IMR-90 (cell line): ENCODE measurements at regions not wholly inside any gene's neighbourhood (a gene's known extent, or its start where the extent isn't known, plus 50 kb on each side); places are given as distances from the start of the nearest gene placed in this dataset.

ENCODE experiments used
- ATAC-seq: fragments of 200-7000 bp; cut with Tn5 transposase; 2 replicates; pipeline ENCODE4 v1.9.1; 2020; ENCODE audit warnings: low read depth, mild to moderate bottlenecking, moderate library complexity
- BruUV-seq: library from RNA; stranded (reverse); fragments of 400-500 nt; replicated peaks from 2 replicates; lab custom pipeline; 2021; lab: Mats Ljungman, UMichigan
- CTCF ChIA-PET: fragments of 300-600 bp; formaldehyde crosslinking; extraction: SDS; loops from one replicate; lab custom pipeline; 2021; ENCODE audit warnings: antibody characterized with exemption; lab: Yijun Ruan, JAX
- POLR2A ChIA-PET: fragments of 300-600 bp; sonication (Branson Sonifier 250); formaldehyde crosslinking; loops from one replicate; lab custom pipeline; 2022; ENCODE audit warnings: antibody characterized with exemption; ENCODE audit not compliant: unreplicated experiment; lab: Charles Lee
- DNase-seq: peaks from one replicate; pipeline ENCODE4 v3.0.0; 2013
- H2AFZ ChIP-seq: replicated peaks from 2 replicates; pipeline ENCODE3; 2013; ENCODE audit warnings: low read length, mild to moderate bottlenecking; ENCODE audit not compliant: poor library complexity
- H2AK5ac ChIP-seq: 2 replicates; pipeline ENCODE4 v1.6.1; 2013; ENCODE audit warnings: low read depth, low read length, inconsistent platforms
- H2AK9ac ChIP-seq: replicated peaks from 2 replicates; pipeline ENCODE3; 2013; ENCODE audit warnings: mild to moderate bottlenecking, low read depth, low read length, moderate library complexity; ENCODE audit not compliant: poor library complexity
- H2BK120ac ChIP-seq: 2 replicates; pipeline ENCODE4 v1.6.1; 2013; ENCODE audit warnings: low read depth, low read length, inconsistent platforms
- H2BK15ac ChIP-seq: 3 replicates; pipeline ENCODE4 v1.6.1; 2013; ENCODE audit warnings: low read depth, low read length, inconsistent platforms
- H2BK20ac ChIP-seq: 2 replicates; pipeline ENCODE4 v1.6.1; 2013; ENCODE audit warnings: low read depth, mild to moderate bottlenecking, inconsistent platforms, low read length, moderate library complexity
- H2BK5ac ChIP-seq: 2 replicates; pipeline ENCODE4 v1.6.1; 2013; ENCODE audit warnings: mild to moderate bottlenecking, low read depth, low read length, inconsistent platforms; ENCODE audit not compliant: poor library complexity, severe bottlenecking
- H3K14ac ChIP-seq: replicated peaks from 2 replicates; pipeline ENCODE4 v1.6.1; 2013; ENCODE audit warnings: low read depth, low read length, inconsistent platforms
- H3K18ac ChIP-seq: 2 replicates; pipeline ENCODE4 v1.6.1; 2013; ENCODE audit warnings: low read depth, low read length, control low read depth
- H3K23ac ChIP-seq: 2 replicates; pipeline ENCODE4 v1.6.1; 2013; ENCODE audit warnings: low read depth, low read length, inconsistent platforms
- H3K27ac ChIP-seq: 2 replicates; pipeline ENCODE4 v1.5.1; 2013; ENCODE audit warnings: mild to moderate bottlenecking, control low read depth, low read length; ENCODE audit not compliant: insufficient read depth
- H3K27me3 ChIP-seq: 2 replicates; pipeline ENCODE4 v1.6.1; 2013; ENCODE audit warnings: low read length; ENCODE audit not compliant: control insufficient read depth, insufficient read depth
- H3K36me3 ChIP-seq: 2 replicates; pipeline ENCODE4 v1.6.1; 2013; ENCODE audit warnings: low read length, mixed read lengths; ENCODE audit not compliant: control insufficient read depth, insufficient read depth
- H3K4ac ChIP-seq: 2 replicates; pipeline ENCODE4 v1.6.1; 2013; ENCODE audit warnings: low read depth, low read length, inconsistent platforms
- H3K4me1 ChIP-seq: 2 replicates; pipeline ENCODE4 v1.6.1; 2013; ENCODE audit warnings: low read length, mixed read lengths; ENCODE audit not compliant: control insufficient read depth, insufficient read depth
- H3K4me2 ChIP-seq: 2 replicates; pipeline ENCODE4 v1.6.1; 2013; ENCODE audit warnings: low read depth, mild to moderate bottlenecking, control low read depth, low read length, moderate library complexity
- H3K4me3 ChIP-seq: 2 replicates; pipeline ENCODE4 v1.5.1; 2013; ENCODE audit warnings: low read depth, mild to moderate bottlenecking, control low read depth, low read length, moderate library complexity; ENCODE audit not compliant: insufficient read depth
- H3K56ac ChIP-seq: 2 replicates; pipeline ENCODE4 v1.6.1; 2013; ENCODE audit warnings: low read length, inconsistent platforms; ENCODE audit not compliant: insufficient read depth; ENCODE audit errors: extremely low read depth
- H3K79me1 ChIP-seq, 2 experiments: 2 replicates each; pipeline ENCODE4 v1.6.1; 2013; ENCODE audit warnings: low read length in 2 of 2, inconsistent platforms in 1 of 2, low read depth in 1 of 2
- H3K9ac ChIP-seq: 2 replicates; pipeline ENCODE4 v1.6.1; 2013; ENCODE audit warnings: low read depth, low read length, control low read depth
- H3K9me1 ChIP-seq: 2 replicates; pipeline ENCODE4 v1.6.1; 2013; ENCODE audit warnings: low read length, inconsistent platforms; ENCODE audit not compliant: insufficient read depth
- H3K9me3 ChIP-seq: 2 replicates; pipeline ENCODE4 v1.6.1; 2013; ENCODE audit warnings: low read length; ENCODE audit not compliant: control insufficient read depth, insufficient read depth
- H4K20me1 ChIP-seq: 2 replicates; pipeline ENCODE4 v1.6.1; 2013; ENCODE audit warnings: low read length, inconsistent platforms; ENCODE audit not compliant: insufficient read depth
- H4K5ac ChIP-seq: 2 replicates; pipeline ENCODE4 v1.6.1; 2013; ENCODE audit warnings: mild to moderate bottlenecking, low read depth, low read length, control low read depth
- H4K8ac ChIP-seq, 2 experiments: 2 replicates each; pipeline ENCODE4 v1.6.1; 2013; ENCODE audit warnings: low read depth in 2 of 2, low read length in 2 of 2, control low read depth in 1 of 2, inconsistent platforms in 1 of 2
- H4K91ac ChIP-seq: 2 replicates; pipeline ENCODE4 v1.6.1; 2013; ENCODE audit warnings: low read depth, low read length, inconsistent platforms; ENCODE audit not compliant: insufficient read depth
- dilution Hi-C: fragments of 300-500 bp; cut with HindIII; formaldehyde crosslinking; loops from one replicate; pipeline ENCODE4 v1.14.3; 2018; ENCODE audit warnings: low sequenced_read_pairs; ENCODE audit not compliant: unreplicated experiment
- in situ Hi-C: fragments of 300-500 bp; cut with MboI; formaldehyde crosslinking; loops from 3 replicates; pipeline ENCODE4 v1.14.3; 2019; ENCODE audit warnings: low sequenced_read_pairs, inconsistent platforms, mixed read lengths
- intact Hi-C: fragments of 100-400 bp; cut with micrococcal nuclease; formaldehyde crosslinking; loops from 2 replicates; pipeline ENCODE4 v1.10.0; 2022
- TF ChIP-seq, protein P1 (sequence below): fragments of 150-350 bp; IDR thresholded peaks from 2 replicates; pipeline ENCODE4 v1.6.1; 2016; ENCODE audit warnings: low read depth, mild to moderate bottlenecking, low read length, moderate library complexity, borderline replicate concordance

DNA sequence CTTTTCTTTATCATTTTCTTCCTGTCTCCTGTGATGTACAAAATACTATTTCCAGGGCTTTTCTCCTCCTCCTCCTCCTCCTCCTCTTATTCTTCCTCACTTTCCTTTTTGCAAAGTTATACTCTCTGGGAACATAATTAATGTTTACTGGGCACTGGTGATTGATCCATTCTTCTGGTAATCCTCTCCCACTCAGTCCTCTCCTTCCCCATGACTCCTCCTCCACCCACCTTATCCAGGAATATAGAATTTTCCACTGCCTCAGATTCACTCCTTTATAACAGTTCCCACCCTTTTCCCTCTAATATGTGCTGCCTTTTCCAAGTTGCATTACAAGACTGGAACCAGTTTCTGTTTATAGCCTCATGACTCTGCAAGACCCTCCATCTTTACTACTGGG lies 62.5 kb upstream of the IYD start:
- H3K4me2 ChIP-seq, result no peak overlapping the region
- no peak overlapping the region for H2BK120ac ChIP-seq
- no peak overlapping the region for H2BK5ac ChIP-seq
- peaks cover 5% of the 10 kb centered on the region for H3K27me3 ChIP-seq
- no peak overlapping the region for H3K23ac ChIP-seq
- no peak overlapping the region for H3K14ac ChIP-seq
- intact Hi-C loops, result no loop called here
- in situ Hi-C loops, result no loop called here
- CTCF ChIA-PET, result no interaction called here
- H3K36me3 ChIP-seq, result no peaks in the 10 kb centered on the region
- no peaks in the 10 kb centered on the region for H3K79me1 ChIP-seq
- no peak for DNase-seq
- H2BK20ac ChIP-seq, result no peak overlapping the region
- dilution Hi-C loops, result no loop called here
- no peak overlapping the region for H4K5ac ChIP-seq
- no peak overlapping the region for H2BK15ac ChIP-seq
- no peak overlapping the region for H3K18ac ChIP-seq
- ATAC-seq, result no peak
- no peak overlapping the region for H2AK5ac ChIP-seq
- H2AFZ ChIP-seq, result no peak overlapping the region
- H4K8ac ChIP-seq, result no peak overlapping the region
- no peak overlapping the region for H2AK9ac ChIP-seq
- TF ChIP-seq, protein P1, sequence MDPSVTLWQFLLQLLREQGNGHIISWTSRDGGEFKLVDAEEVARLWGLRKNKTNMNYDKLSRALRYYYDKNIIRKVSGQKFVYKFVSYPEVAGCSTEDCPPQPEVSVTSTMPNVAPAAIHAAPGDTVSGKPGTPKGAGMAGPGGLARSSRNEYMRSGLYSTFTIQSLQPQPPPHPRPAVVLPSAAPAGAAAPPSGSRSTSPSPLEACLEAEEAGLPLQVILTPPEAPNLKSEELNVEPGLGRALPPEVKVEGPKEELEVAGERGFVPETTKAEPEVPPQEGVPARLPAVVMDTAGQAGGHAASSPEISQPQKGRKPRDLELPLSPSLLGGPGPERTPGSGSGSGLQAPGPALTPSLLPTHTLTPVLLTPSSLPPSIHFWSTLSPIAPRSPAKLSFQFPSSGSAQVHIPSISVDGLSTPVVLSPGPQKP, result no peak
- H3K4me1 ChIP-seq, result no peaks in the 10 kb centered on the region
- no peaks in the 10 kb centered on the region for H4K20me1 ChIP-seq
- H3K9me3 ChIP-seq, result no peaks in the 10 kb centered on the region
- H4K91ac ChIP-seq, result no peak overlapping the region
- POLR2A ChIA-PET, result no interaction called here
- no peak overlapping the region for H3K4ac ChIP-seq
- H3K27ac ChIP-seq, result no peak overlapping the region
- no peak overlapping the region for H3K4me3 ChIP-seq
- no TSS peak for BruUV-seq
- H3K56ac ChIP-seq, result no peak overlapping the region
- no peaks in the 10 kb centered on the region for H3K9me1 ChIP-seq
- no peak overlapping the region for H3K9ac ChIP-seq
